ENCODE measurements at regions not wholly inside any gene's neighbourhood (a gene's known extent, or its start where the extent isn't known, plus 50 kb on each side); places are given as distances from the start of the nearest gene placed in this dataset.
"Not testable (repeated sequence)": the region's sequence is repeated elsewhere in the genome, so short reads cannot be mapped to it uniquely, and the experiment has no call there.

- no peak for TF ChIP-seq CTCF (IDR thresholded peaks at IDR 0.05)
- peaks cover 72% of the 10 kb centered on the region for H3K4me1 Mint-ChIP-seq
- no peaks in the 10 kb centered on the region for H3K36me3 Mint-ChIP-seq (ENCODE audit: low read depth)
- peaks cover 66% of the 10 kb centered on the region for H3K27me3 Mint-ChIP-seq (ENCODE audit: low read depth, poor library complexity)
- H3K4me3 Mint-ChIP-seq: no peak overlapping the region
- no peaks in the 10 kb centered on the region for H3K9me3 Mint-ChIP-seq
- no peak overlapping the region for H3K27ac Mint-ChIP-seq
- no peak for DNase-seq
Measured at GRCh38 chr17:77801545-77802332, 156.8 kb upstream of the TNRC6C start.

- peaks cover 66% of the 10 kb centered on the region for H3K27me3 Mint-ChIP-seq (ENCODE audit: low read depth, poor library complexity)
- peak overlapping the region; percentile 26 for H3K4me3 Mint-ChIP-seq
- no peak for DNase-seq
- no peaks in the 10 kb centered on the region for H3K36me3 Mint-ChIP-seq (ENCODE audit: low read depth)
- H3K27ac Mint-ChIP-seq: no peak overlapping the region
- H3K4me1 Mint-ChIP-seq: peaks cover 66% of the 10 kb centered on the region
- H3K9me3 Mint-ChIP-seq: no peaks in the 10 kb centered on the region
- TF ChIP-seq CTCF (IDR thresholded peaks at IDR 0.05): no peak
Measured at GRCh38 chr17:77802333-77802615, 156.2 kb upstream of the TNRC6C start.

GRCh38 chr17:77802811-77803220 is 155.7 kb upstream of the TNRC6C start:
- Mint-ChIP-seq H3K4me1 (peaks cover 62% of the 10 kb centered on the region), H3K36me3 (ENCODE audit: low read depth) (no peaks in the 10 kb centered on the region), H3K27ac (no peak overlapping the region), H3K27me3 (ENCODE audit: low read depth, poor library complexity) (peaks cover 66% of the 10 kb centered on the region), H3K9me3 (no peaks in the 10 kb centered on the region), H3K4me3 (peak overlapping the region; percentile 26)
- DNase-seq: peak; percentile 47
- TF ChIP-seq CTCF (IDR thresholded peaks at IDR 0.05): no peak

- peaks cover 63% of the 10 kb centered on the region for H3K27me3 Mint-ChIP-seq (ENCODE audit: low read depth, poor library complexity)
- no peak overlapping the region for H3K27ac Mint-ChIP-seq
- no peak for DNase-seq
- H3K9me3 Mint-ChIP-seq: no peaks in the 10 kb centered on the region
- peaks cover 55% of the 10 kb centered on the region for H3K4me1 Mint-ChIP-seq
- TF ChIP-seq CTCF (IDR thresholded peaks at IDR 0.05): no peak
- H3K4me3 Mint-ChIP-seq: no peak overlapping the region
- no peaks in the 10 kb centered on the region for H3K36me3 Mint-ChIP-seq (ENCODE audit: low read depth)
Measured at GRCh38 chr17:77803726-77804125, 154.8 kb upstream of the TNRC6C start.

GRCh38 chr17:77804796-77805426 is 153.6 kb upstream of the TNRC6C start:
- no peak overlapping the region for H3K4me3 Mint-ChIP-seq
- no peak for TF ChIP-seq CTCF (IDR thresholded peaks at IDR 0.05)
- H3K9me3 Mint-ChIP-seq: no peaks in the 10 kb centered on the region
- no peak overlapping the region for H3K27ac Mint-ChIP-seq
- no peak for DNase-seq
- H3K27me3 Mint-ChIP-seq (ENCODE audit: low read depth, poor library complexity): peaks cover 55% of the 10 kb centered on the region
- H3K4me1 Mint-ChIP-seq: peaks cover 53% of the 10 kb centered on the region
- H3K36me3 Mint-ChIP-seq (ENCODE audit: low read depth): no peaks in the 10 kb centered on the region

- DNase-seq: not testable (repeated sequence)
Measured at GRCh38 chr17:77805970-77806369, 152.5 kb upstream of the TNRC6C start.

More at GRCh38 chr17:77805970-77806369, 152.5 kb upstream of the TNRC6C start:
- peaks cover 52% of the 10 kb centered on the region for H3K27me3 Mint-ChIP-seq (ENCODE audit: low read depth, poor library complexity)
- not testable (repeated sequence) for H3K9me3 Mint-ChIP-seq; H3K27ac Mint-ChIP-seq; H3K36me3 Mint-ChIP-seq (ENCODE audit: low read depth); H3K4me3 Mint-ChIP-seq
- peaks cover 43% of the 10 kb centered on the region for H3K4me1 Mint-ChIP-seq
